AG08395 (cell line): ENCODE measurements at regions not wholly inside any gene's neighbourhood (a gene's known extent, or its start where the extent isn't known, plus 50 kb on each side); places are given as distances from the start of the nearest gene placed in this dataset.
"Not testable (repeated sequence)": the region's sequence is repeated elsewhere in the genome, so short reads cannot be mapped to it uniquely, and the experiment has no call there.

ENCODE experiments used
- DNase-seq: peaks from one replicate; pipeline ENCODE4 v3.0.0; 2012; ENCODE audit warnings: mixed read lengths, low spot score

DNA sequence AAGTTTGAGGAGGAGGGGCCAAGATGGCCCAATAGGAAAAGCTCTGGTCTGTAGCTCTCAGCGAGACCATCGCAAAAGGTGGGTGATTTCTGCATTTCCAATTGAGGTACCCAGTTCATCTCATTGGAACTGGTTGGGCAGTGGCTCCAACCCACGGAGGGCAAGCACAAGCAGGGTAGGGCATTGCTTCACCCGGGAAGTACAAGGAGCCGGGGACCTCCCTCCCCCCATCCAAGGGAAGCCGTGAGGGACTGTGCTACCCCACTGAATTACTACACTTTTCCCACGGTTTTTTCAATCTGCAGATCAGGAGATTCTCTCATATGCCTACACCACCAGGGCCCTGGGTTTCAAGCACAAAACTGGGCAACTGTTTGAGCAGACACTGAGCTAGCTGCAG lies 58.0 kb upstream of the EFCAB3 start:
- no peak for DNase-seq

DNA sequence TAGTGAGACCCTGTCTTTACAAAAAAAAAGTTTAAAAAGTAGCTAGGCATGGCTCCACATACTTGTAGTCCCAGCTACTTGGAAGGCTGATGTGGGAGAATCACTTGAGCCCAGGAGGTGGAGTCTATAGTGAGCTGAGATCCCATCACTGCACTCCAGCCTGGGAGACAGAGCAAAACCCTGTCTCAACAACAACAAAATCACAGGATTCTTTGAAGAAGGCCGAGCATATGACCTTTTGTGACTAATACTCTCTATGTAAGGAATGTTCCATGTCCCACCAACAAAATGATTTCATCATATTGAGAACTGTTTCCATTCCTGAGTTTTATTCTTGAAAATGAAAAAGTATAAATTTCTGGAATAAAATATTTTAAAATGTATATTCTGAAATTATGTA lies 58.9 kb upstream of the EFCAB3 start:
- no peak for DNase-seq

GRCh38 chr17:62319846-62320245 lies 60.5 kb upstream of the EFCAB3 start:
- DNase-seq: no peak

- no peak for DNase-seq
Observed at GRCh38 chr17:62309396-62309795, 71.0 kb upstream of the EFCAB3 start.

- no peak for DNase-seq
Observed at GRCh38 chr17:62307196-62307595, 73.2 kb upstream of the EFCAB3 start.

DNA sequence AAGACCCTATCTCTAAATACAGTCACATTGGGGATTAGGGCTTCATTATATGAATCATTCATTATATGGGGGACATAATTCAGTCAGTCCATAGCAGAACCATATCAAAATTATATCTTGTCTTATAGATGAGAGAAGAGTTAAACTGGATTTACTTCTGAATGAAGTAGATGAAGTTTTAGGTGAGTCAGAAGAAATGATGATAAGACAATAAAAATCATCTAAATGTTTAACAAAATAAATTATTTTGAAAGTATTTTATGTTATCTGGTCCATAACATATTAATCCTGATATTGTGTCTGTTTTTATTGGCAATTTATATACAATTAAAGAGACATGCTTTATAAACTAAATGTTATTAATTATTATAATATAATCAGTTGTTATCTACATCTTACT lies 76.9 kb upstream of the EFCAB3 start:
- no peak for DNase-seq

- no peak for DNase-seq
Observed at GRCh38 chr17:62300697-62301096, 79.7 kb upstream of the EFCAB3 start.

DNA sequence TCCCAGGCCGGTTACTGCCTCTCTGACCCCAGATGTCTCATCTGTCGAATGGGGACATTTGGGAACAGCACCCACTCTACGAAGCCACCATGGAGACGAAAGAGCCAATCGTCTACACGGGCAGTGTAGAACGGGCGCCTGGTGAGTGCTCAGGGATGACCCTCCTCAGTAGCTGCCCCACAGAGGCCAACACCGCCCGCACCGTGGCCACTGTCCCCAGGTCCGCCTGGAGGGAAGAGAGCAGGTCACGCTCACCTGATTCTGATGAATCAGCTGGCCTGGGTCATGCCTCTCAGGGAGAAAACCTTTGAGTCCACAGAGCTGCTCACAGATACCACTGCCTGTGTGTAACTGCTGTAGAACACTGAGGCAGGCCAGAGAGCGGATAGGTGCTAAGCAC lies 105.1 kb upstream of the EFCAB3 start:
- not testable (repeated sequence) for DNase-seq

- not testable (repeated sequence) for DNase-seq
Observed at GRCh38 chr17:62268361-62268760, 112.0 kb upstream of the EFCAB3 start.

DNA sequence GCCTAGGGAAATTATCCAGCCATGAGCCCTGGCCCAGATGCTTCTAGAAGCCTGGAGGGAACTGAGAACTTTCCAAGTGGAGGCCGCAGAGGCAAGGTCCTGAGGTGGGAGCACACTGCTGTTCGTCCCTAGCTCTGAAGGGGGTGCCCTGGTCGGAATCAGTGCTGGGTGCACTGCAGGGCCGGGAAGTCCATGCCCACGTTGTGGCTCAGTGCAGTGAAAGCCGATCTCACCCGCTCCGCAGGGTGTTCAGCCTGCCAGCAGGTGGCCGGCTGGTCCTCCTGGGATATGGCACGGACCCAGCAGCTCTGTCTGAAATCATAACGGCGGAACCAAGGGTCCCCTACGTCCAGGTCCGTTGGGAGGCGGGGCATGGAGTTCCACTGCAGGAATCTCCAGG lies 115.4 kb upstream of the EFCAB3 start:
- not testable (repeated sequence) for DNase-seq

DNA sequence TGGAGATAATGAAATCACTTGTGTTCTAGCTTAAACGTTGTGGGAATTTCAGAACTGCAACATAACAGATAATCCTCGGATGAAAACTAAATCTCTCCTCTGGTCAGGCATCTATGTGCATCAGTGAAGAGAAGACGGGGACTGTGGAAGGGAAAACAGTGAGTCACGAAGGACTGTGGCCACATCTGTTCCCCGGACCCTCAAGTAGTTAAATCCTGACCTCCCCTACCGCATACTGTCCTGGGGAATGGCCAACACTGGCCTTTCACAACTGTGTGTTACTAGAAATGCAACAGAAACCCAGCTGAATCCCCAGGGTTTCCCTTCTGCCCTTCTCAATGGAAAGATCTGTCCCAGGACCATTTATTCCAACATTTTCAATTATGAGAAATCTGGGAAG lies 124.6 kb upstream of the EFCAB3 start:
- not testable (repeated sequence) for DNase-seq

- not testable (repeated sequence) for DNase-seq
Observed at GRCh38 chr17:62242076-62242475, 138.3 kb upstream of the EFCAB3 start.

- DNase-seq: not testable (repeated sequence)
Observed at GRCh38 chr17:62239569-62239968, 140.8 kb upstream of the EFCAB3 start.

GRCh38 chr17:62238551-62239338 lies 141.6 kb upstream of the EFCAB3 start:
- DNase-seq: not testable (repeated sequence)

GRCh38 chr17:62233822-62234481 lies 146.4 kb upstream of the EFCAB3 start:
- DNase-seq: not testable (repeated sequence)

DNA sequence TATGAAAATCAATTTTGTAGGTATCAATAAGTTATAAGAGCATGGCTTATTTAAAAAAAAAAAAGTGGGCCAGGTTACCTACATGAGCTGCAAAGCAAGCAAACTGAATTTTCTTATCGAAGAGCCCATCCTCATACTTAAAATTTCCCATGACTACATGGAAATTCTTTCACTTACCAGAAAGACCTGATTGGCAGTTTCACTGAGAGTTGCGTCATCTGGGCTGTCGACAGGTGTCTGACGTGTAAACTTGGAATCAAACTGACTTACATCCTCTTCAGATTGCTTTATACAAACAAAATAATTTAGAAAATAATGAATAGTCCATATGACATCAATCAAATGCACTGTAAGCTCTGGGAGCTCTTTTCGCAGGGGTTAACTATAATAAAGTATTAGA lies 149.1 kb upstream of the EFCAB3 start:
- not testable (repeated sequence) for DNase-seq

- not testable (repeated sequence) for DNase-seq
Observed at GRCh38 chr17:62226610-62227240, 153.6 kb upstream of the EFCAB3 start.

DNA sequence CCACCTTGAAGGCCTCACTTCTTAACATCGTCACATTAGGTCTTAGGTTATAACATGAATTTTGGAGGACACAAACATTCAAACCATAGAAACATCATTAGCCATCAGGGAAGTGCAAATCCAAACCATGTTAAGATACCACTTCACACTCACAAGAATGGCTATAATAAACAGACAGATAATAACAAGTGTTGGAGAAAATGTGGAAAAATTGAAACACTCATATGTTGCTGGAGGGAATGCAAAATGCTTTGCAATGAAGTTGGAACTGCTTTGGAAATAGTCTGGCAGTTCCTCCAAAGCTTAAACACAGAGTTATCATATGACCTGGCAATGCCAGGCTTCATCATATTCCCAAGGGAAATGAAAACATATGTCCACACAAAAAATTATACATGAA lies 156.8 kb upstream of the EFCAB3 start:
- not testable (repeated sequence) for DNase-seq

GRCh38 chr17:62219221-62219899 lies 154.3 kb upstream of the MED13 start:
- no peak for DNase-seq

- no peak for DNase-seq
Observed at GRCh38 chr17:62216847-62217246, 151.8 kb upstream of the MED13 start.

DNA sequence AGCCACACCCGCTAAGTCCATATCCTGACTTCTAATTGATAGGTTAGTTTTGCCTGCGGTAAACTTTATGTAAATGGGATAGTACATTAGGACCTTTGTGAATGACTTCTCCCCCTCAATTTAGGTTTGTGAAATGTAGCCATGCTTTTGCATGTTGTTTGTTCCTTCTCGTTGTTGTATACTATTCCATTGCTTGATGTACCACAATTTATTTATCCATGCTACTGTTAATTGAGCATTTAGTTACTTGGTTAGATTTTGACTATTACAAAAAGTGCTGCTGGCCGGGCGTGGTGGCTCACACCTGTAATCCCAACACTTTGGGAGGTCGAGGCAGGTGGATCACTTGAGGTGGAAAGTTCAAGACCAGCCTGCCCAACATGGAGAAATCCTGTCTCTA lies 150.8 kb upstream of the MED13 start:
- DNase-seq: not testable (repeated sequence)

DNA sequence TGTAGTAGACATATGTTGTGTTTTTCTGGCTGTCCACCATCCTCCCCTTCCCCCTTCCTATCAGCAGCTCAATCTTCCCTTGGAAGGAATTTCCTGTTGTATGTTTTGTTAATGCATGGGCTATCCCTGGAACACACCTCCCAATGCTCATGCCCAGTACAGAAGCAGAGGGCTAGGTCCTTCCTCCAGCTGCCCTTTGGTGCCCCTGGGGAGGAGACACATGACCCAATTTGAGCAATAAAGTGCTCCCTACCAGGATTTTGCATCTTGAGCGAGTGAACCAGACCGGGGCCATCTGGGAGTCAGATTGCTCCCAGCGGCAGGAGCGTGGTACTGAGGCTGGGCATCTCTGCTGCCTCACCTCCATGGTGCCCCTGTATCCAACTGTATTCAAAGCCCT lies 141.5 kb upstream of the MED13 start:
- no peak for DNase-seq
